Activated CD4-positive, CD25-positive, alpha-beta regulatory T cell treated with anti-CD3 and anti-CD28 coated beads, Interleukin-2, amount 50 U/mL, for 72 hours (primary cell): ENCODE measurements at regions not wholly inside any gene's neighbourhood (a gene's known extent, or its start where the extent isn't known, plus 50 kb on each side); places are given as distances from the start of the nearest gene placed in this dataset.
"Not testable (repeated sequence)": the region's sequence is repeated elsewhere in the genome, so short reads cannot be mapped to it uniquely, and the experiment has no call there.

Source experiments
- DNase-seq: peaks from one replicate; pipeline ENCODE4 v3.0.0; 2021

DNA sequence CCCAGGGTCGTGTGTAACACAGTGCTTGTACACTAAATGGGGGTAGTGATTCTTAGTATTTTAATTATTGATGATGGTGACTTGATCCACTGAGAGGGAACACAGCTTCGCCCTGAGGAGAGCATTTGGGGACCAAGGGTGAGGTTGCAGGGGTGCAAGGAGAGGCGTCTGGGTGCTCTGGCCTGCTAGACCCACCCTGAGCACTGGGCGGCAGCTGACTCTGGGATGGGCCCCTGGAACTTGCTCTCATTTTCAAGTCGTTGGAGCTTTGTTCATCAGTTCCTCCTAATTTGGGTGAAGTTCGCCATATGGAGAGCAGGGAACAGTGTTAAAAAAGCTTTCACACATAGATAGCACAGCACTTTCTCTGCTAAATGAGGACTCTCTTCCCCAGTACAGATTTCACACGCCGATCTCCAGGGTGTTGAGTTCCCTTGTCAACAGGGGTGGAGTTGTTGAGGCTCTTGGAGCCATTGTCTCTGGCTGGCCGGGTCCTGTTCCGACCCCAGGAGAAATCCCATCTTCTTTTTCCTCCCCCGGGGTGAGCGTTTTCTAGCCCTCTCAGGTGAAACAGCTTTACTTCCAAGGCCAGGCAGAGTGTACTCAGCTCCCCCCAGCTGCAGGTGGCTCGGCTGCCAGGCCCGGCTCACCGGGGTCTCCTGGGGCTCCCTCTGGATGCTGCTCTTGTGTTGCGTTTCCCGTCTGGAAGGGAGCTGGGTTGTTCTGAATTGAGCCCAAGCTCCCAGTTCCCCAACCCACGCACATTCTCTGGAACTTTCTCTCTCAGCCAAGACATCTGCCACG lies 367.4 kb downstream of the RPS6KC1 start:
- DNase-seq = no peak

DNA sequence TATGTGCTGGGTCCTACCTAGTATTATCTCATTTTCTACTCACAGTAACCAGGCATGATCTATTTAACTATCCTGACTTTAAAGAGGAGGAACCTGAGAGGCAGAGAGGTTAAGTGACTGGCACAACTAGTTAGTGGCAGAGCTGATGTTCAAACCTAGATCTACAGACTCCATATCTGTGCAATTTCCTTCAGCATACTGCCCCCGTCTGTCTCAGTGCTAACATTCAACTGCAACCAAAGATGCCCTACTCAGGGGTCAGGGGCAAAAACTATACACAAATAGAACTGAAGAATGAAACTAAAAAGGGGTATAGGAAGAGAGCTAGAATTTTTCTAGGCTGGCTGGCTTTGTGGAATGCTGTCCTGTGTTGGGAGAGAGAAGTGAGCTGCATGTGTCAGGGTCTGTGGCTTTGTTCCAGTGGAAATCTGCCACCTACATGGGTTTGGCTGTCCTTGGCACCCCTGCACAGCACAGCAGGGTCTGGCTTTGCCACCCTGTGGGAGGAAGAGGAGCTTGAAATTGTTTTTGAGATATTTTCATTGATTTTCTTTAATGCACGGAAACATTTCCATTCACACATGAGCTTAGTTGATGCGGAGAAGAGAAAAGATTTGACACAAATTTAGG lies 368.5 kb downstream of the RPS6KC1 start:
- no peak for DNase-seq

DNA sequence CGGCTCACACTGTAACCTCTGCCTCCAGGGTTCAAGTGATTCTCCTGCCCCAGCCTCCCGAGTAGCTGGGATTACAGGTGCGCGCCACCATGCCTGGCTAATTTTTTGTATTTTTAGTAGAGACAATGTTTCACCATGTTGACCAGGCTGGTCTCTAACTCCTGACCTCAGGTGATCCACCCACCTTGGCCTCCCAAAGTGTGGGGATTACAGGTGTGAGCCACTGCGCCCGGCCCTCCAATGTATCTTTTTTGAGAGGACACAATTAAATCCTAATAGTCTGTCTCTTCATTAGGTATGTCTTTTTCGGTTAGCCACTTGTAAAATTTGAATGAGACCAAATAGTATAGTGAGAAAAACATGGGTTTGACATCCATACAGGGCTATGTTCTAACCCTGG lies 370.1 kb downstream of the RPS6KC1 start:
- not testable (repeated sequence) for DNase-seq

DNA sequence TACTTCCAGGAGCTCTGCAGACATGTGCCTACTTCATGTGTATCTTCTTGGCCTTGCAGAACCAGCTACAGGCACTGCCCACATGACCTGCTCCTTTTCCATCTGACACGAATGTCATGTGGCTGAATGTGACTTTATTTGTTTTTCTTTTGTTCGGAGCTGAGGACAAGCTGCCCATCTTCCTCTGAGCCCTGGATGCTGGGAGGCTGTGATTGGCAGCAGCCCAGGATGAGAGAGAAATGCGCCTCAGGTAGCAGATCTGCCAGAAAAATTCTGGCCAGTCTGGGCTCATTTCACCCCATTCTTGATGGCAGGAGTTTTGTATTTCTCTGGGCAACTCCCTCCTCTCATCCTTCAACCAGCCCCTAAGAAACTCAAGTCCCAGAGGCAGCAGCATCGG lies 372.0 kb downstream of the RPS6KC1 start:
- DNase-seq = no peak

DNA sequence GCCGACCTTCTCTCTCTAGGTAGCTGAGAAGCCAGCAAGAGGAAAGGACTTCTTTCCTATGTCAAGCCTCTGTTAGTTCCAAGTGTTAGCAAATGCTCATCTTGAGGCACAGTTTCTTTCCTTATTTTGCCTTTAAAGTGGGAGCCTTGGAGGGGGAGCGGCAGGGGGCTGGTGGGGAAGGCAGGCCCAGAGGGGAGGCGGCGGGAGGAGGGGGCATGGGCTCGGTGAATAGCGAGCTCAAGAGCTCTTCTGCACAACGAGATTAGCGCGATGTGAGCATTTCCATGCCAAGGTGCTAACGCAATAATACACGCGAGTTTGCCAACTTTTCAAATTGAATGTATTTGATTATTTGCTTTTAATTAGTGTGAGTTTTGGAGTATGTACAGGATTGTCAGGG lies 372.6 kb downstream of the RPS6KC1 start:
- no peak for DNase-seq

DNA sequence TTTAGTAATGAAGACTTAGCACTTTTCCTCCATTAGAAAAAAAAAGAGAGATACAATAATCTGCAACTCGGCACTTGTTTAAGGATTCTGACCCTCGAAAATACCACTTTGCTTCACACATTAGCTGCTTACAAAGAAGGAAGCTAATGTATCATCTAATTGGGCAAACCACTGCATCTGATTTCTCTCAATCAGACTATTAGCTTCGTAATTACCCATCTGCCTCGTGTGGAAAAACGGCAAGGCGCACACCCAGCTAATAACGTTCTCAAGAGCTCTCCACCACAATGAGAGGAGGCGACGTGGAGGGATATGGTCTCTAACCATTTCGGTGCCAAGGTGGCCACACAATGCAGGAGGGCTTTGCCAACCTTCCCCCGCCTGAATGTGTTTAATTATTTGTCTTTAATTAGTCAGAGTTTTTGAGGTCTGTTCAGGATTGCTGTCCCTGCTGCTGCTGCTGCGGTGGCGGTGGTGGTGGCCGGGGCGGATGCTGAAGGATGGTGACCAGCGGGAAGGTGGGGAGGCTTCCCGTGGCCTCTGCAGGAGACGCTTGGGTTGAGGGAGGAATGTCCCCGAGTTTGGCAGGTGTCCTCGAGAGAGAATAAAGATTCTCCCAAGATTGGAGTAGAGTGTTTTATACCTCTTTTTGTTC lies 374.5 kb downstream of the RPS6KC1 start:
- DNase-seq = no peak

DNA sequence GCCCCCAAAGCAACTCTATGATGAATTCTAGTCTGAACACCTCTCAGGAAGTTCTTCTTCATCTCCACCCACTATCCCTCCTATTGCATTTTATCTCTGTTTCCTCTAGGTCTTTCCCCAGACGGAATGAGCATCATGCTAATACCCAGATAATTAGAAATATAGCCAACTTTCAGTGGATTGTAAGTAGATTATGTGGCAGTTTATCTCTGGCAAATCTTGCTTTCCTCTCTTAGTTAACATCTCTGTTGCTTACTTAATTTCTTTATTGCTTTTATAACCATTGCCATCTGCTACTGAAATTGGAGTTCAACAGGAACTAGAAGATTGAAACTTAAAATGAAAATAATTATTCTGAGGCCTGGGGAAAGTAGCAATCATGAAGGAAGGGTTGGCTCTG lies 378.6 kb downstream of the RPS6KC1 start:
- DNase-seq = no peak

DNA sequence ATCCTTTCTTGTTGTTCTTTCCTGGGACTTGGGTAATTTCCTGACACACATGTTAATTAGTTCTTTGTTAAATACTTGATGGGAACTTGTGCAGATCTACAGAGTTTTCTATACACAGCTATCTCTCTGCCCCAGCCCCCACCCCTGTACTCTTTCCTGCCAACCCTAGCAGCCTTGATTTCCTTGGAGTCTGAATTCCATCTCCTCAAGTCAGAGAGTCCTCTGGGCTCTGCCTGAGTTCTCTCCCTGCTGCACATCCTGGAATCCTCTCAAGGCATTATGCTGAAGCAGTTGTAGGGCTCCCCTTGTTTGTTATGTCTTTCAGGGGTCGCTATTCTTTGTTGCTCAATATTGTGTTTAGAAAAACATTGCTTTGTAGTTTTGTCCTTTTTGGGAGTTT lies 384.7 kb downstream of the RPS6KC1 start:
- no peak for DNase-seq

DNA sequence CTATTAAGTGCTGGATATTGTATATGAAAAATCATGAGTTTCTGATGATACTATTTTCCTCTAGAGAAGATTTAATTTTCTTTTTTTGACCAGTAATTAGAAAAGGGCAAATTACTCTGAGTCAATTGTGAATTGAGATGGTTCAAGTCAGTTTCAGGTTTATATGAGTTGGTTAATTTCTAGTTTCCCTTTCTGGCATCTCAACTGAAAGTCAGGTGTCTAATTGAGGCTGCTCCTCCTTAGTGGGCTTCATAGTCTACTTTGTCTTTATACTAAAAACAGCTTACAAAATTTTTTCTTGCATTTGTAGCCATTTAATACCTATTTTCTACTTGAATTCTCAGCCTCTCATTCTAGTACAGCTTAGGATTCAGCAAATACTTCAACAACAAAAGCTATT lies 387.3 kb downstream of the RPS6KC1 start:
- DNase-seq = no peak

DNA sequence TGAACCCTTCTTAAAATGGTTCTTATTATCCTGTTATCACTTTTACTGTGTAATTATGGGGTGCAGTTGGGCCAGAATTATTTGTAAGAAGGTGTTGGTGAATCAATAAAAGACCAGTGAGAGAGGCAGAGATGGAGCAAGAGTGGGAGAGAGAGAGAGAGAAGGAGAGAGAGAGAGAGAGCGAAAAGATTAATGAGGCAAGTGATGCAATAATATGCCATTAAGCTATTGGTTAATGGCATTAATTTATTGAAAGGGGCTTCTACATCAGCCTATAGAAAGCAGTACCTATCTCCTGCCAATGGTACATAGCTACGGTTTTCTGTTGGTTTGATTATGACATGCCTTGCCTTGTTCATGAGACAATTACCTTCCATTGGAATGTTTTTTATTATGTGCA lies 388.7 kb downstream of the RPS6KC1 start:
- no peak for DNase-seq

DNA sequence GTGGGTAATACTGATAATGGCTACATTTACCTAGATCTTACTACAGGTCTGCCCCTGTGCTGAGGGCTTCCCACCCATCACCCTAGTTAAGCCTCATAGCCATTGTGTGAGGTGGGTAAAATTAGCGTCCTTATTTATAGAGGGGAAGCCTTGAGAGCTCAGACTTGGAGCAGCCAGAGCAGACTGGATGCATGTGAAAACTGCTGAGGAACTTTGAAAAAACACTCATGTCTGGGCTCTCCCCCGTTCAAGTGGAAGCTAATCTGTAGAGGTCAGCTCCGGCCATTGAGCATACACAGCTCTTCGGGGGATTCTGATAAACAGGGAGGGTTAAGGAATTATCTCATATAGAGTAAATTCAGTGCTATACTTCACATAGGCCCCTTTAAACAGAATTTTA lies 389.7 kb downstream of the RPS6KC1 start:
- DNase-seq = no peak

DNA sequence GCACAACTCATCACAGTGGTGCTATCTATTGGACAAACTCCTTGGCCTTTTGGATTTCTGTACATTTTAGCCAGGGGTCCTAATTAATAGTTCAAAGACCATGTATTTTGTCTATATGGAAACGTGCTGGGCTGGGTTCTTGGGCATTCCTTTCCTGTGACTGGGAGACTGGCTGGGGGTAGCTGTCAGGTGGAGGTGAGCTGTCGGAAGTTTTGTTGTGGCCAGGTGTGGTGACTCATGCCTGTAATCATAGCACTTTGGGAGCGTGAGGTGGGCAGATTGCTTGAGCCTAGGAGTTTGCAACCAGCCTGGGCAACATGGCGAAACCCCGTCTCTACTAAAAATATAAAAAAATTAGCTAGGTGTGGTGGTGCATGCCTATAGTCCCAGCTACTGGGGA lies 392.4 kb downstream of the RPS6KC1 start:
- no peak for DNase-seq

DNA sequence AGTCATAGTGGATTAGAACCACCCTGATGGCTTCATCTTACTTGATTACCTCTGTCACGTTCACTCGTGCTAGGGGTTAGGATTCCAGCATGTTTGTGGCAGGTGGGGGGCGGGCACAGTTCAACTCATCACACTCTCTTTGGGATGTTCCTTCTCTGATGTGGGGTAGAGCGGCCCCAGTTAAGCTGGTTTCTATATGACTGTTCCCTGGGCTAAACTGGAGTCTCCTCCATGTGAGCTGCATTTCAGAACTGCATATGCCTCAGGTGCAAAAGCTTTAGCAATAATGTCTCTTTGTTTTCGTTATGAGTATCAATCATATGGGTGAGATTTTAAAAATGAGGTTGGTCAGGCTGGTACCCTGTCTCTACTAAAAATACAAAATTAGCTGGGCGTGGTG lies 393.2 kb downstream of the RPS6KC1 start:
- no peak for DNase-seq

DNA sequence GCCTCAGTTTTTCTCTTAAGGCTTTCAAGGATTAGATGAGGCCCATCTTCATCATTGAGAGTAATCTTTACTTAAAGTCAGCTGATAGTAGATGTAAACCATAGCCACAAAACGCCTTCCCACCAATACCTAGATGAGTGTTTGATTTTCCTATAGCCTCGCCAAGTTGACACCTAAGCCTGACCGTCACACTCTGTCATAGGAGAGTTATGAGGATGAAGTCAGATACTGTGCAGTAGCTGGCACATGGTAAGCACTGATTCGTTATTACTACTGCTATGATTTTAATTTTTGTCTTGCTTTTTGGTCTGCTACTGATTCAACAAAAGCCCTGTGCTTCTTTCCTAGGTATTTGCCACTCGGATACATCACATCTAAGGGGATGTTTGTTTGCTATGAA lies 395.5 kb downstream of the RPS6KC1 start:
- no peak for DNase-seq

DNA sequence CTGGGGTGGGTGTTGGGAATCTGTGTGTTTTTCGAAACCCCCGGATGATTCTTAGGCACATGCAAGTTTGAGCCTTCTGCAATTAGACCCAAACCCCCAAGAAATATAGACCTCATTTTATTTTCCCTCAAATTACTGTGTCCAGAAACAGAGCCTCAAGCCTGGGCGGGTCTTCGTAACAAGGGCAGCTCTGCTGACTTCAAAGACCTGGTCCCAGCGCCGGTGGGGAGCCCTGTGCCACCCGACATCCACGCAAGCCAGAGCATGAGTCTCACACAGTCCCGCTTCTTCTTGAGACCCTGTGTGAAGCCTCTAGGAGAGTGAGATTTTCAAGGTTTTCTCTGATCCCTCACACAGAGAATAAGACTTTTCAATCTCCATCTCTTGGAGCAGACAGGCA lies 397.3 kb downstream of the RPS6KC1 start:
- no peak for DNase-seq

DNA sequence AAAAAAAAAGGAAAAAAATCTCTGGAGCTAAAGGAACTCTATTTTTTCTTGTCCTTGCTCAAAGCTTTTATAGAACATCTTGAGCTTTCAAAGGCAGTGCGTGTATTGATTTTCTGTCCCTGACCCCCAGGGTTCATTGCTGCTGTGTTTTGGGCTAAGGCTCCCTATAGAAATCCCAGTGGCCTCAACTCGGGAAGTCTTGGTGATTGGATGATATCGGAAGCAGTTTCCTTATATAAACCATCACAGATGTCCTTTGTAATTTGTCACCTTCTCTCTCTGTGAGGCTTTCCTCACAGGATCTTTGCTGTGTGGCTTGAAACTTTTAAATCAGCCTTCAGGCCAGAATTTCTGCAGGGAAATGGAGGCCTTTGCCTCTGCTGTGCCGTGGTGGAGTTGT lies 397.7 kb downstream of the RPS6KC1 start:
- DNase-seq = no peak

DNA sequence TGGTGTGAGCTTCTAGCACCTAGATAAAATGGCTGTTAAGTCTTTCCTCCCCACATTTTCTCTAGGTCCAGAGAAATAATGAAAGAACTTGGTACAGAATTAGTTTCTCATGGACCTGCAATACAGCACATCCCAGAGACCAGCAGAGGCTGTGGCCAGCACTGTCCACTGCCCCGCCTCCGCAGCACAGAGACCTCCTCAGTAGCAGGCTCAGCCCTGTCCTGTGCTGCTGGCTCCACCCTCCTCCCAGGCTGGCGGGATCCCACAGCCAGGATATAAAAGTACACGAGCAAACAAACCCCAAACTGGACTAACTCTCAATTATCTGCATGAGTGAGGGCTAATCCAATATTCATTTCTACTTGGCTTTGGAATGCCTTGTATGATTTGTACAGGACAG lies 401.5 kb downstream of the RPS6KC1 start:
- no peak for DNase-seq

DNA sequence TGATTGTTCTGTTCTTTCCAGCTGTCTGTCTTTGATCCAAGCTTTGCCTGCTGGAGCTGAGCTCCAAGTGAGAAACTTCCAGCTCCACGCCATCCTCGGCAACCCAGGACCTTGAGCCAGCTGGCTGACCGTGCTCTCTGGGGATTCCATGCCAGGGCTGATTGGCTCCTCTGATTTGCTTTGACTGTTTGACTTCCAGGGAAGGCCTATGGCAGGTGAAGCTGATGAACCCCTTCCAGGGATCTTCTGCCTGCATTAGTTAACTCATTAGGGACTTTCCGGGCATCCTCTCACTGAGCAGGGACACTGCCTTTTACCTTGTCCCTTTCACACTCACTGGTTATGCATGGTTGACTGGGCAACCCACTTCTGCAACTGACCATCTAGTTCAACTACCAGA lies 406.1 kb downstream of the RPS6KC1 start:
- DNase-seq = no peak

DNA sequence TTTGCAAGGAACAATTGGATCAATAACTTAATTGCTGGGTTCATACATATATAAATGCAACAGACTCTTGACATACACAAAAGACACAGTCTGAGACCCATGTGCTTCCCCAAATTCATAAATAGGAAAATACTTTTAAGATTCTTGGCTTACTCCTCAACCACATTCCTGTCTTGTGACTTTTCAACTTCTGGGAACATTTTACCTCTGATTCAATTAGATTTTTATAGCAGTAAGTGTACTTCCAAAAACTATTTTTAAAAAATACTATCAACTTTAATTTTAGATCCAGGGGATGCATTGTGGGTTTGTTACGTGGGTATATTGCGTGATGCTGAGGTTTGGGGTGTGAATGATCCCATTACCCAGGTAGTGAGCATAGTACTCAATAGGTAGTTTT lies 406.7 kb downstream of the RPS6KC1 start:
- DNase-seq = no peak

DNA sequence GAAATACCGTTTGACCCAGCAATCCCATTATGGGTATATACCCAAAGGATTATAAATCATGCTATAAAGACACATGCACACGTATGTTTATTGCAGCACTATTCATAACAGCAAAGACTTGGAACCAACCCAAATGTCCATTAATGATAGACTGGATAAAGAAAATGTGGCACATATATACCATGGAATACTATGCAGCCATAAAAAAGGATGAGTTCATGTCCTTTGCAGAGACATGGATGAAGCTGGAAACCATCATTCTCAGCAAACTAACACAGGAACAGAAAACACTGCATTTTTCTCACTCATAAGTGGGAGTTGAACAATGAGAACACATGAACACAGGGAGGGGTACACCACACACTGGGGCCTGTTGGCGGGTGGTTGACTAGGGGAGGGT lies 411.3 kb downstream of the RPS6KC1 start:
- DNase-seq = not testable (repeated sequence)

DNA sequence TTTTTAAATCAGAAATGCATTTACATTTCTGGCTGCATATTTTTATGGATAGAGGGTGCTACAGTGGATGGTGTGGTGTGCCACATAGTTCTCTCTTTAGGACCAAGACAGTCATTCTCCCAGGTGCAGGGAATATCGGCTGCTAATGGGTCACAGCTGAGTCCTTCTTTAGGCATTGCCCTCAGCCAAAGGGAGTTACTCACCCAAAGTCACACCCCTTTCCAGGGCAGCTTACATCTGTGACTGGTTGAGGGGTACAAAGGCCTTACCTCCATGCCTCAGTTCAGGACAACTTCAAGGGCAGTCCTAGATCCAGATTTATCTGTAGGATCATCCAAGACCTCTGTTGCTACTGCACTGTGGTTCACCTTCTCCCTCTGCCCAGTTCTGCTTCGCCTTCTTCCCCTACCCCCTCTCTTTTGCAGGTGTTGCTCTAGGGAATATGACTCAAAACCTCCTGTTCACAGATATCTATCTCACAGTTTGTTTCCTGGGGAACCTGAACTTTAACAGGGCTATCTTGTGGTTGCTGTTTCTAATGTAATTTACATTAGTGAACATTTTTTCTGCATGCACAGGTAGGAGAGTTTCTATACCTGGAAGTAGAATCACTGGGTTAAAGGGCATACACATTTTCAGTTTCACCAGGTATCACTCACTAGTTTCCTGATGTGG lies 413.9 kb downstream of the RPS6KC1 start:
- no peak for DNase-seq

DNA sequence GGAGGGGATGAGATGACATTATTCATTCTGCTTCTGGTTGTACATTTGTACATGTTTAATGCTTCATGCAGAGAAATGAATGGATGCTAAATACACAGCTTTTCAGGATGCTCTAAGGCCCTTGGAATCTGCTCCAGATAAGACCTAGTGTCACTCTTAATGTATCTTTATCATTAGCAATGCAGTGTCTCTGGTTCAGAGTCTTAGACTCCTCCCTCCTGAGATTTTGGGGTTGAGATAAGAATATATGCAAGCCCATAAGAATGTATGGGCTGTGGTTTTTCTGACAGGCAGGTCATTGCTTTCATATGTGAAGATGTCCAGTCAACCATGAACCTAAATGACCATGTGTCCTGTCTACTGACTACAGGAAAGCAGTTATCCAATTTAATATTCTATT lies 415.5 kb downstream of the RPS6KC1 start:
- DNase-seq = no peak

DNA sequence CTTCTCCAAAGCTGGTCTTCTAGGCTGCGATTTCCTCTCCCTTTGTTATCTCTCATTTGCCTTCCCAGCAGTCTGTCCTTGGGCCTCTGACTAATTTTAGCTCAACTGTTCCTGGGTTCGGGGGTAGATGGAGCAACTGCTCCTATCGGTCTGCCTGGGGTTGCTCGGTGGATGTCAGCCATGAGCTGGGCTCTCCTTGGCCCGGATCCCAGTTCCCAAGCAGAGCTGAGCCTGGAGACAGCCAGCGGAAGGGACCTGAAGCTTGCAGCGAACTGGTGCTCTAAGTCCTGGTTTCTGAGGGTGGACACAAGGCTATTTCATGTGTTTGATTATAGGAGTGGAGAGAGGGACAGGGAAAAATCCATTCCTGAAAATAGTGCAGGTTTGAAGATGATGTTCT lies 423.0 kb downstream of the RPS6KC1 start:
- DNase-seq = no peak

DNA sequence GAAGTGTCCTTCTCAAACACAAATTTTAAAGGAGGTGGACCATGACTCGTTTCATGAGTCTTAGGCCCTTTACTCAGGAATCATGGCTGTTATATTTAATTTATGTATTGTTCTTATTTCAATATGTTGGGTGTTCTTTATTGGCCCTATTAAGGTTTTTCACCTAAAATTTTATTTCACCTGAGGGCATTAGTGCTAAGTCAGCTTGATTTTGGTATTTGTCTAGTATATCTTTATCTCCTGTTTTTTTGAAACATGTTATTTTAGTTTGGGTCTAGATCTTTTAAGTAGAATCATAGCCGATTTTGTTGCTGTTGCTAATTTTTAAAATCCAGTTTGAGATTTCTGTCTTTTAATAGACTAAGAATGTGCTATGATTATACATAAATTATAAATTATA lies 430.4 kb downstream of the RPS6KC1 start:
- DNase-seq = no peak
